ENCODE measurements at regions not wholly inside any gene's neighbourhood (a gene's known extent, or its start where the extent isn't known, plus 50 kb on each side); places are given as distances from the start of the nearest gene placed in this dataset.

GRCh38 chr10:14431868-14432267 is 101.1 kb upstream of the FRMD4A start:
- H2AFZ ChIP-seq (ENCODE audit: low read length) = peak overlapping the region; percentile 48; the same call in 1 of the 2 replicates
- 96% methylated on average over 4 of the region's 4 CpGs; no CpG with 5 or more reads in 1 of the 2 experiments for WGBS, 2 experiments (ENCODE audit: extremely low coverage in 1 of 2, insufficient coverage in 1 of 2, insufficient read length in 1 of 2, insufficient replicate concordance in 2 of 2, low coverage in 1 of 2, low lambda C conversion rate in 2 of 2, missing lambda C conversion rate in 1 of 2)
- CTCF ChIA-PET (ENCODE audit: partially characterized antibody) = interaction anchor here (1.0 to 1.4 kb wide), 4 partner anchors 26 to 202 kb away, joined by 3 to 4 read pairs (median 4); no protein-coding TSS in a partner anchor

More at GRCh38 chr10:14431868-14432267, 101.1 kb upstream of the FRMD4A start:
- H4K20me1 ChIP-seq (replicated peaks in 1 of 2; ENCODE audit: control insufficient read depth in 1 of 2, insufficient read depth in 2 of 2, low read length in 2 of 2) = no peaks in the 10 kb centered on the region
- H3K27ac ChIP-seq (ENCODE audit: low read depth, low read length) = no peak overlapping the region
- no peaks in the 10 kb centered on the region for H3K27me3 ChIP-seq (replicated peaks in 1 of 4; ENCODE audit: control insufficient read depth in 3 of 4, extremely low read depth in 1 of 4, insufficient read depth in 3 of 4, low read length in 3 of 4)
- H3K14ac ChIP-seq (ENCODE audit: insufficient read length) = no peak overlapping the region
- H3K9me3 ChIP-seq (ENCODE audit: insufficient read depth in 2 of 2, low read depth in 1 of 2, low read length in 1 of 2) = no peaks in the 10 kb centered on the region
- H3K4me1 ChIP-seq (replicated peaks in 1 of 4; ENCODE audit: control insufficient read depth in 3 of 4, insufficient read depth in 4 of 4, low read length in 3 of 4) = peaks cover 0 to 18% (median 10%) of the 10 kb centered on the region in 4 experiments; a peak in 5 of 7 replicates
- no peak overlapping the region for H2BK20ac ChIP-seq (ENCODE audit: low read length)
- H3K9ac ChIP-seq (replicated peaks in 1 of 4; ENCODE audit: extremely low read depth in 1 of 4, low read depth in 3 of 4, low read length in 3 of 4) = no peak overlapping the region
- POLR2A ChIA-PET (ENCODE audit: partially characterized antibody) = interaction anchor here (1.2 kb wide), 1 partner anchor 246 kb away, joined by 4 read pairs; no protein-coding TSS in a partner anchor
- H2BK120ac ChIP-seq (replicated peaks; ENCODE audit: low read depth, low read length) = no peak overlapping the region
- H2BK12ac ChIP-seq (ENCODE audit: low read depth, low read length) = peak overlapping the region; percentile 81; the same call in 1 of the 2 replicates
- no peak overlapping the region for H2BK5ac ChIP-seq (ENCODE audit: low read depth, low read length)
- no peaks in the 10 kb centered on the region for H3K79me1 ChIP-seq (ENCODE audit: low read depth, low read length)
- no peak overlapping the region for H2BK15ac ChIP-seq (ENCODE audit: low read length)
- H3K23me2 ChIP-seq (ENCODE audit: low read depth, low read length) = 0 out of 2 replicates have a peak, but pooled peaks cover 3% of the 10 kb centered on the region
- no peak for TF ChIP-seq TAF1 (IDR thresholded peaks at IDR 0.05; ENCODE audit: low read depth, low read length)
- TF ChIP-seq SP1 (IDR thresholded peaks at IDR 0.05; ENCODE audit: low read depth, low read length) = no peak
- no peak for TF ChIP-seq EP300 (IDR thresholded peaks at IDR 0.05; ENCODE audit: borderline replicate concordance in 1 of 2, low read depth in 2 of 2, low read length in 2 of 2)
- no peak for TF ChIP-seq RFX5 (IDR thresholded peaks at IDR 0.05; ENCODE audit: borderline replicate concordance, low read depth, low read length)
- TF ChIP-seq YY1 (IDR thresholded peaks at IDR 0.05; ENCODE audit: low read depth, low read length) = no peak
- no peak for TF ChIP-seq TBP (IDR thresholded peaks at IDR 0.05; ENCODE audit: low read depth, low read length)
- TF ChIP-seq NANOG (IDR thresholded peaks at IDR 0.05; ENCODE audit: insufficient read depth, low read depth, low read length, poor library complexity, severe bottlenecking) = no peak
- TF ChIP-seq TCF12 (IDR thresholded peaks at IDR 0.05; ENCODE audit: low read depth, low read length) = no peak
- no peak for TF ChIP-seq CHD1 (IDR thresholded peaks at IDR 0.05; ENCODE audit: low read depth, low read length)
- no peak for TF ChIP-seq SP2 (IDR thresholded peaks at IDR 0.05; ENCODE audit: low read length)
- TF ChIP-seq KDM5A (IDR thresholded peaks at IDR 0.05; ENCODE audit: low read length) = no peak
- TF ChIP-seq SIX5 (IDR thresholded peaks at IDR 0.05; ENCODE audit: low read depth, low read length) = no peak
- no peak for TF ChIP-seq E2F6 (IDR thresholded peaks at IDR 0.05)
- TF ChIP-seq CBX5 (IDR thresholded peaks at IDR 0.05; ENCODE audit: low read depth, low read length) = no peak
- H2AK5ac ChIP-seq (ENCODE audit: low read depth, low read length) = no peak overlapping the region
- no peak overlapping the region for H3K4me3 ChIP-seq (ENCODE audit: extremely low read depth in 1 of 4, insufficient read depth in 2 of 4, low read depth in 3 of 4, low read length in 4 of 4)
- H3K4me2 ChIP-seq (ENCODE audit: insufficient read depth in 1 of 2, low read depth in 2 of 2, low read length in 2 of 2) = no peak overlapping the region
- no peaks in the 10 kb centered on the region for H3K79me2 ChIP-seq (ENCODE audit: control insufficient read depth in 1 of 2, insufficient read depth in 2 of 2, low read length in 2 of 2)
- H4K5ac ChIP-seq (ENCODE audit: insufficient read length, low read depth, low read length) = no peak overlapping the region
- no peak for FAIRE-seq
- DNase-seq (ENCODE audit: low read depth in 1 of 2, low spot score in 2 of 2) = no peak
- H3K56ac ChIP-seq (replicated peaks; ENCODE audit: insufficient read length, low read depth, low read length) = no peak overlapping the region
- no peak overlapping the region for H3K18ac ChIP-seq (ENCODE audit: extremely low read depth, low read length)
- no peak overlapping the region for H3K4ac ChIP-seq (replicated peaks; ENCODE audit: insufficient read length, low read depth, low read length)
- no peaks in the 10 kb centered on the region for H3K36me3 ChIP-seq (ENCODE audit: control insufficient read depth in 2 of 4, insufficient read depth in 4 of 4, low read length in 3 of 4)
- no peak overlapping the region for H4K91ac ChIP-seq (replicated peaks; ENCODE audit: insufficient read length, low read length)
- no peak overlapping the region for H3K23ac ChIP-seq (ENCODE audit: insufficient read length)
- H4K8ac ChIP-seq (ENCODE audit: extremely low read depth, insufficient read depth, low read length) = no peak overlapping the region

Measured in H1 (cell line).